HG02588 (cell line): ENCODE measurements at regions not wholly inside any gene's neighbourhood (a gene's known extent, or its start where the extent isn't known, plus 50 kb on each side); places are given as distances from the start of the nearest gene placed in this dataset.
"Not testable (repeated sequence)": the region's sequence is repeated elsewhere in the genome, so short reads cannot be mapped to it uniquely, and the experiment has no call there.

Experiments used
- ATAC-seq: cut with Tn5 transposase; IDR thresholded peaks from one replicate; pipeline ENCODE4 v1.9.1; 2021; ENCODE audit warnings: mild to moderate bottlenecking, moderate library complexity; ENCODE audit not compliant: unreplicated experiment

GRCh38 chr5:6241056-6241455 lies 137.3 kb downstream of the MED10 start:
- ATAC-seq: not testable (repeated sequence)

- peak; percentile 73 for ATAC-seq
These were observed 141.4 kb downstream of the MED10 start for GRCh38 chr5:6236858-6237481.

DNA sequence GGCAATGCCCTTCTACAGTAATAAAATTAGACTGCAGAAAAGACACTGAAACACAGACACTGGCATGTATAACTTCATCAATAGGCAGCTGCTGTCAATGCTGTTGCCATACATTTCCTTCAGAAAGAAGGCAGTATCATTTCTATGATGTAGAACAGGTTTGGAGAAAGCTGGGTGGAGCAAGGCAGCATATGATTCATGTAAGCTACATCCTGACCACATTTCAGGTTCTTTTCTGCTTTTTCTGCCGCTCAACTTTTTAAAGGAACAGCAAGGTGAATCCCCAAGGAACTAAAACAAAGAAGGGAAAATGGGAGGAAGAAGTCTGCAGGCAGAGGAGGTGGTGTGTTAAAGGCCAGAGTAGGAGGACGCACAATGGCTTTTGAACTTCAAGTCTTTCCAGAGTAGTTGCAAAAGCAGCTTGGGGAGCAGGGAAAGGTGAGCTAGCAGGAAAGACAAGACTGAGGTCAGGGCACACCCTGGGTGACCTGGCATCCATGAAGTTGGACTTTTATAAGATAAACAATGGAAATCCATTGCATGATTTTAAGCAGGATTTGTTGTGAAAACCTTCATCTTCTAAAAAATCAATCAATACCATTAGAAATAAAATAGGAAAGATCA lies 142.1 kb downstream of the MED10 start:
- ATAC-seq: no peak

DNA sequence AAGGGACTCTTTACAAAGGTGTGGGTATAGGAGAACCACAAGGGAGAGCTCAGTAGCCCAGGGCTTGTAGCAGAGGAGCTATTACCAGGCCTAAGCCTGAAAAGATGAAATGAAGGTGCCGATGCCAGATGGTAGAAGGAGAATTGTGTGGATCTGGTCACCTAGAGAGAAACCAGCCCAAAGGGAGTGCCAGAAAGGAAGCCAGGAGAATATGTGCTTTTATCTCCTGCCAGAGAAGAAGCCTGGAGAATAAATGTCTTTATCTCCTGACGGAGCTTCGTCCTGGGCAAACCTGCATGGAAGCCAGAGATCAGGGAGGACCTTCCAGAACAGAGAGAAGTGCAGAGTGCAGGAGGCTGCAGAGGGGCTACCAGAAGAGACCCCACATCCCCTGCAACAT lies 142.6 kb downstream of the MED10 start:
- ATAC-seq: no peak

DNA sequence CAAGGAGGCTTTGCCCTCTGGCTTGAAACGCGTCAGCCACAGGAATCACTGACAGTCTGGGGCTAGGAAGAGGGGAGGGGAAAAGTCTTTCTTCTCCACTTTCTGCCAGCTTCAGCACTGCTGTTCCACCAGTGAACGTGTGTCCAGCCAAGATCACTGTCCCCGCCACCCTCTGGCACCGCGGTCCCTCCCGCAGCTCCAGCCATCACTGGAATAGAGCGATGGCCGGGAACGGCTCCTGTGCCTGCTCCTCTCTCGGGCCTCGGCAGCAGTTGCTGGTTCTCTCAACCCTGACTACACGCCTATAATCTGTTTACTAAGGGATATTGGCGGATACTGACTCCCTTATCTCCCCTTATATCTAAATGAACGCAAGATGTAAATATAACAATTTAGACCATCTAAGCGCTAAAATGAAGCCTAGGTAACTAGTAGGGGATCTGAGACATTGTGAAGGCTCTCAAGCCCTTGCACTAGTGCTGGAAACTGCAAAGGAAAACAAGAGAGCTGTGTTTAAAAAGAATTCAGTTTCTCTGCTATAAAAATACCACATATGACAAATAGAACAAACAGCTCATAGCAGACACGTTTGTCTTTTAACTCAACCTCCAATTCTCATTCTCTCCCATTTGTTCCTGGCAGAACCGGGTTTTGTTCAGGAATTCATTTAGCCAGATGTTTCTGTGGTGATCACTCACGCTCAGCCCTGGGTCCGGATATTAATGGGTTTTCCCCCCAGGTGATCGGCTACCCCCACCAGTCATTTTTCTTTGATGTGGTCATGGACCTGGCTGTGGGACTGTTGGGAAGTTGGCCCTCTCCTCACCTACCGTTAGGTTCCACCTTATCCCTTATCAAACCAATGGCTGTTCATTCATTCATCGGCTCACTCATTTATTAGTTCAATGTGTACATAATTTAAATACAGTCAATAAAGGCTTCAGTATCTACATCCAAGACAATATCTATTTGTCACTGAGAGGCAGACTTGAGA lies 149.8 kb downstream of the MED10 start:
- ATAC-seq: no peak

GRCh38 chr5:6225121-6225607 lies 153.2 kb downstream of the MED10 start:
- ATAC-seq: no peak

DNA sequence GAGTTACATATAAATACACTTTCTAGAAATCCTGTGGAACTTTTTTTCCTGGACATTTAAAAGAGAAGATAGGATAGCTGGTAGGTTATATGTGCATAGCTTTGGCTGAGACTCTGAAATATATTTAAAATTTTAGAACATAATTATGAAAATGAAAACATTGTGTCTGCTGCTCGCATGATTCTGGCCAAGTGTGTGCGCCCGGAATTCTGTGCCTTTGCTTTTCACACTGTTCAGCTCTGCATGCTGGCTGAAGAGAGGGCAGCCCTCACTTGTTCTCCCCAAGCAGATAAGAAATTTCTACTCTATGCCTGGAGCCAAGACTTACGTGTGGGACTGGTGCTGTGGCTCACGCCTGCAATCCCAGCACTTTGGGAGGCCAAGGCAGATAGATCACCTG lies 153.9 kb downstream of the MED10 start:
- ATAC-seq: no peak

DNA sequence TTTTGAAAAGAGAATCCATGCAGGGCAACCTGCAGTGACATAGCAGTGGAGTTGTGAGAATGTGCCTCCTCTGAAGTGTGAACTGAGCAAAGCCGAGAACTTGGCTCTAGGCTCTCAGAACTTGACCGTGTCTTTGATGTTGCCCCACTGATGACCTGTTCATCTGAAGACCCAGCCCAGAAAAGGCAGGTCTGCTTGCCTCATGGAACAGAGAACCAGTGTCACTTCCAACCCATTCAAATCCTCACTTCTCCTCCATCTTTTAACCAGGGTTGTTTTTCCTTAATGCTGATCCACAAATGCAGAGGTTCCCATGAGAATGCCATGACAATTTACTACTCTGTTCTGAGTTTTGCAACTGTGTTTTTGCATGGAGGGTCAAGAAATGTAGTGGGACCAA lies 155.4 kb downstream of the MED10 start:
- no peak for ATAC-seq

- ATAC-seq: no peak
These were observed 156.2 kb downstream of the MED10 start for GRCh38 chr5:6222121-6222520.

- no peak for ATAC-seq
These were observed 157.2 kb downstream of the MED10 start for GRCh38 chr5:6221141-6221626.

DNA sequence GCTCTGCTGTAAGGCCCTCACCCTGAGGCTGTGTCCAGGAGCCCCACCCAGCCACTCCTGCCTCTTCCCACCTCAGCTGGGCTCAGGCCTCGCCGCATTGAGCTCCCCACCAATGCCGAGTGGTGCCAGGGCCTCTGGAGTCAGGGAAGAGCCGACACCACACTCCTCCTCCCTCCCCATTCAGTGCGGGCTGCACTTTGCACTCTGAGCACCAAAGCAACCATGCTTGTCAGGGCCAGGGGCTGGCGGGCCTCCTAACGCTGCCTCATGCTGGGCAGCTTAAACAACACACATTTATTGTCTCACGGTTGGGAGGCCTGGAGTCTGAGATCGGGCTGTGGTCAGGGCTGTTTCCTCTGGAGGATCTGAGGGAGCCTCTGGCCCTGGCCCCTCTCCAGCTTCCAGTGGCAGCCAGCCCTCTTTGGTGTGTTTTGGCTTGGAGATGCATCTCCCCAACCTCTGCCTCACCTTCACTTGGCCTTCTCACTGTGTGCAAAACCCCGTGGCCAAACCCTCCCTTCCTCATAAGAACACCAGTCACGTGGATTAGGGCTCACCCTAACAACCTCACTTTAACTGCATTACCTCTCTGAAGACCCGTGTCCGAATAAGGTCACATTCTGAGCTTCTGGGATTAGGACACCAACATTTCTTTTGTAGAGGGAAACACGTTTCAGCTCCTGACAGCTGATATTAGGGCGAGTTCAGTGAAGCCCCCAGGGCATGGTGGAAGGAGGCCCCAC lies 157.8 kb downstream of the MED10 start:
- no peak for ATAC-seq

GRCh38 chr5:6218517-6218916 lies 159.8 kb downstream of the MED10 start:
- no peak for ATAC-seq

- ATAC-seq: no peak
These were observed 160.2 kb downstream of the MED10 start for GRCh38 chr5:6218116-6218515.

DNA sequence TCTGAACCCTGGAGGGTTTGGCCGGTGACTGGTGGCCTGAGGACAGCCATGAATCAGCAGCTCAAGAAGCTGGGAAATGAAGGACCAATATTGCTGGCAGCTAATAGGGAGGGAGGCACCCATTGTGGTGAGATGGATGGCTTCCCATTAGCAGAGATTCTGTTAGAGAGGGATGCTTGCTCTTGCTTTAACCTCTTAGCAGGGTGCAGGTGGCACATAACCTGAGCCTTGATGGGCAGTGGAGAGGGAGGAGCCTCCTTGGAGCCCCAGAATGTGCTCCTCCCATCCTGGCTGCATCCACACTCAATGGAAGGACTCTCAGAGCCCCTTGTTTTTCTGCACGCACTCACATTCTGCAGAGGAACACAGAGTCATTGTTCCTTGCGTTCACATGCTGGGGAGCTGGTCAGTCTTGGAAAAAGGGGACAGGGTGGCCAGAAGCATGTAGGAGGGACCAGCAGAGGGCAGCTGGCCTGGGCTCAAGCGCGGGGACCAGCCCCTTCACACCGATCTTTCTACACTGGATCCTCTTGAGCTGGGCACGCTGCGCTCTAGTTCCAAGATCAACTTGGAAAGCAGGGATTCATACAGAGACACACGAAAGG lies 161.8 kb downstream of the MED10 start:
- ATAC-seq: no peak

- no peak for ATAC-seq
These were observed 162.5 kb downstream of the MED10 start for GRCh38 chr5:6215891-6216290.

DNA sequence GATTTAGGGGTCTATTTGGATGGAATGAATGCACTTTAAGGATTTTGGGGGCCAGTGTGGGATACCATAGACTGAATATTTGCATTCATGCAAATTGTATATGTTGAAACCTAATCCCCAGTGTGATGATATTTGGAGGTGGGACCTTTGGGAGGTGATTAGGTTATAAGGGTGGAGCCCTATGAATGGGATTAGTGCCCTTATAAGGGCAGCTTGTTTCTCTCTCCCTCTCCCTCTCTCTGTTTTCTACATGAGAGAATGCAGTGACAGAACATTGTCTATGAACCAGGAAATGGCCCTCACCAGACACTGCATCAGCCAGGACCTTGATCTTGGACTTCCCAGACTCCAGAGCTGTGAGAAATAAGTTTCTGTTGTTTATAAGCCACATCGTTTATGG lies 166.1 kb downstream of the MED10 start:
- no peak for ATAC-seq

DNA sequence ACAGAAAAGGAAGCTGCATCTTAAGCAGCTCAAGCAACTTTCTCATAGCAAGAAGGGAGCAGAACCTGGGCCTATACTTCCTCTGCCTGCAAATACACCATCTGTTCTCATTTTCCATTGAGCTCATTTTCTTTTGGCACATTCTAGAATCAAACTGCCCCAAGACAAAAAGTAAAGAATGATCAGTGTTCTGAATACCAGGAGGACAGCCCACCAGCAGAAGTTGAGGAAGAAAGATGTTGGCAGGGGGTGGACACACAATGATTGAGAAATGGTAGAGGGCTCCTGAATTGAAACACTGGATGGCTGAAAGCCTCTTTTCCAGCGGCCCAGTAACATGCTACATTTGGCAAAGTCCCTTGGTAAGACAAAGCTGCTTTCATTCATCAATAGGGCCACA lies 171.8 kb downstream of the MED10 start:
- ATAC-seq: no peak

GRCh38 chr5:6202968-6203365 lies 175.4 kb downstream of the MED10 start:
- ATAC-seq: no peak

GRCh38 chr5:6202149-6202967 lies 176.0 kb downstream of the MED10 start:
- no peak for ATAC-seq
